Esophagus squamous epithelium (tissue), 4 donors: ENCODE measurements at regions not wholly inside any gene's neighbourhood (a gene's known extent, or its start where the extent isn't known, plus 50 kb on each side); places are given as distances from the start of the nearest gene placed in this dataset.

Experiments used
- CTCF ChIP-seq, 6 experiments: fragments of 450-650 bp in 4 of 6; fragments of 200-600 bp in 2 of 6; sonication (generic) in 2 of 6; IDR thresholded peaks; one replicate each; pipeline ENCODE4 v1.5.1; 2016 to 2019; ENCODE audit warnings: antibody characterized with exemption in 6 of 6, mild to moderate bottlenecking in 4 of 6, moderate library complexity in 4 of 6
- POLR2A ChIP-seq, 4 donors: fragments of 450-650 bp; IDR thresholded peaks; one replicate each; pipeline ENCODE4 v1.6.1; 2017; ENCODE audit warnings: antibody characterized with exemption in 4 of 4, mild to moderate bottlenecking in 4 of 4, moderate library complexity in 3 of 4

- TF ChIP-seq POLR2A (IDR thresholded peaks at IDR 0.05): no peak
- no peak for TF ChIP-seq CTCF (IDR thresholded peaks at IDR 0.05)
Measured at GRCh38 chr18:29140590-29140989, 963.7 kb upstream of the CDH2 start.
